GM19455 (cell line): ENCODE measurements at regions not wholly inside any gene's neighbourhood (a gene's known extent, or its start where the extent isn't known, plus 50 kb on each side); places are given as distances from the start of the nearest gene placed in this dataset.
"Not testable (repeated sequence)": the region's sequence is repeated elsewhere in the genome, so short reads cannot be mapped to it uniquely, and the experiment has no call there.

Experiments
- ATAC-seq: cut with Tn5 transposase; IDR thresholded peaks from one replicate; pipeline ENCODE4 v1.9.1; 2021; ENCODE audit not compliant: unreplicated experiment

- no peak for ATAC-seq
These were observed 122.8 kb upstream of the RMDN2 start for GRCh38 chr2:37802211-37802752.

GRCh38 chr2:37802899-37803379 lies 122.1 kb upstream of the RMDN2 start:
- no peak for ATAC-seq

- ATAC-seq, result not testable (repeated sequence)
These were observed 119.1 kb upstream of the RMDN2 start for GRCh38 chr2:37806004-37806403.

- no peak for ATAC-seq
These were observed 115.6 kb upstream of the RMDN2 start for GRCh38 chr2:37809525-37809924.

GRCh38 chr2:37809931-37810570 lies 115.0 kb upstream of the RMDN2 start:
- ATAC-seq, result no peak

- no peak for ATAC-seq
These were observed 112.7 kb upstream of the RMDN2 start for GRCh38 chr2:37812414-37812813.

GRCh38 chr2:37812941-37813730 lies 112.0 kb upstream of the RMDN2 start:
- no peak for ATAC-seq

- ATAC-seq, result no peak
These were observed 109.1 kb upstream of the RMDN2 start for GRCh38 chr2:37816036-37816435.

- no peak for ATAC-seq
These were observed 108.4 kb upstream of the RMDN2 start for GRCh38 chr2:37816686-37817085.

- no peak for ATAC-seq
These were observed 105.9 kb upstream of the RMDN2 start for GRCh38 chr2:37819186-37819585.

GRCh38 chr2:37820471-37820986 lies 104.6 kb upstream of the RMDN2 start:
- no peak for ATAC-seq

- ATAC-seq, result no peak
These were observed 99.5 kb upstream of the RMDN2 start for GRCh38 chr2:37825586-37825985.

- ATAC-seq, result no peak
These were observed 98.5 kb upstream of the RMDN2 start for GRCh38 chr2:37826611-37827010.

- ATAC-seq, result no peak
These were observed 97.6 kb upstream of the RMDN2 start for GRCh38 chr2:37827455-37827854.

GRCh38 chr2:37827911-37828511 lies 97.1 kb upstream of the RMDN2 start:
- no peak for ATAC-seq

- no peak for ATAC-seq
These were observed 95.9 kb upstream of the RMDN2 start for GRCh38 chr2:37829202-37829601.

GRCh38 chr2:37829616-37830395 lies 95.3 kb upstream of the RMDN2 start:
- no peak for ATAC-seq

- ATAC-seq, result no peak
These were observed 94.5 kb upstream of the RMDN2 start for GRCh38 chr2:37830636-37831035.

GRCh38 chr2:37831081-37831780 lies 93.9 kb upstream of the RMDN2 start:
- ATAC-seq, result no peak

- no peak for ATAC-seq
These were observed 92.4 kb upstream of the RMDN2 start for GRCh38 chr2:37832590-37833197.
